Mammary epithelial cell (primary cell): ENCODE measurements at regions not wholly inside any gene's neighbourhood (a gene's known extent, or its start where the extent isn't known, plus 50 kb on each side); places are given as distances from the start of the nearest gene placed in this dataset.

ENCODE experiments used
- EZH2 ChIP-seq: IDR thresholded peaks from 2 replicates; pipeline ENCODE4 v1.6.1; 2012; ENCODE audit warnings: low read length, inconsistent platforms, borderline replicate concordance
- TF ChIP-seq, protein P1 (sequence below), 2 donors: IDR thresholded peaks in 1 of 2; conservative IDR thresholded peaks in 1 of 2; 2 replicates each; pipeline ENCODE4 v1.5.1; 2011 to 2012; ENCODE audit warnings: inconsistent platforms in 2 of 2, low read length in 2 of 2, mild to moderate bottlenecking in 2 of 2, control low read depth in 1 of 2, low read depth in 1 of 2; ENCODE audit not compliant: insufficient read depth in 1 of 2; ENCODE audit errors: extremely low read depth in 1 of 2

GRCh38 chr6:167485186-167485978 is 160.5 kb downstream of the TTLL2 start:
- TF ChIP-seq, protein P1, sequence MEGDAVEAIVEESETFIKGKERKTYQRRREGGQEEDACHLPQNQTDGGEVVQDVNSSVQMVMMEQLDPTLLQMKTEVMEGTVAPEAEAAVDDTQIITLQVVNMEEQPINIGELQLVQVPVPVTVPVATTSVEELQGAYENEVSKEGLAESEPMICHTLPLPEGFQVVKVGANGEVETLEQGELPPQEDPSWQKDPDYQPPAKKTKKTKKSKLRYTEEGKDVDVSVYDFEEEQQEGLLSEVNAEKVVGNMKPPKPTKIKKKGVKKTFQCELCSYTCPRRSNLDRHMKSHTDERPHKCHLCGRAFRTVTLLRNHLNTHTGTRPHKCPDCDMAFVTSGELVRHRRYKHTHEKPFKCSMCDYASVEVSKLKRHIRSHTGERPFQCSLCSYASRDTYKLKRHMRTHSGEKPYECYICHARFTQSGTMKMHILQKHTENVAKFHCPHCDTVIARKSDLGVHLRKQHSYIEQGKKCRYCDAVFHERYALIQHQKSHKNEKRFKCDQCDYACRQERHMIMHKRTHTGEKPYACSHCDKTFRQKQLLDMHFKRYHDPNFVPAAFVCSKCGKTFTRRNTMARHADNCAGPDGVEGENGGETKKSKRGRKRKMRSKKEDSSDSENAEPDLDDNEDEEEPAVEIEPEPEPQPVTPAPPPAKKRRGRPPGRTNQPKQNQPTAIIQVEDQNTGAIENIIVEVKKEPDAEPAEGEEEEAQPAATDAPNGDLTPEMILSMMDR (conservative IDR thresholded peaks at IDR 0.05 in 1 of 2, IDR thresholded peaks at IDR 0.05 in 1 of 2; ENCODE audit: extremely low read depth in 1 of 2, insufficient read depth in 1 of 2, low read depth in 1 of 2, low read length in 2 of 2), result no peak
- no peak for TF ChIP-seq EZH2
